SK-N-SH treated with all-trans-retinoic acid at 6 μM for 48 hours (cell line): ENCODE measurements at regions not wholly inside any gene's neighbourhood (a gene's known extent, or its start where the extent isn't known, plus 50 kb on each side); places are given as distances from the start of the nearest gene placed in this dataset.

Source experiments
- ATAC-seq: fragments of 200-7000 bp; cut with Tn5 transposase; 3 replicates; pipeline ENCODE4 v1.9.1; 2020; ENCODE audit warnings: mild to moderate bottlenecking, moderate library complexity
- BACH2 ChIP-seq: fragments of 250-450 bp; sonication (Bioruptor Pico); IDR thresholded peaks from 2 replicates; pipeline ENCODE4 v1.9.0; 2021; ENCODE audit warnings: mild to moderate bottlenecking, borderline replicate concordance
- CREB5 ChIP-seq: fragments of 250-450 bp; sonication (Bioruptor Pico); IDR thresholded peaks from 2 replicates; pipeline ENCODE4 v1.5.1; 2020; ENCODE audit warnings: low read depth, mild to moderate bottlenecking, moderate library complexity
- CSDC2 ChIP-seq: fragments of 250-450 bp; sonication (Bioruptor Pico); IDR thresholded peaks from 2 replicates; pipeline ENCODE4 v1.5.0; 2020; ENCODE audit warnings: mild to moderate bottlenecking, moderate library complexity
- CSRNP3 ChIP-seq: fragments of 250-450 bp; sonication (Bioruptor Pico); IDR thresholded peaks from 2 replicates; pipeline ENCODE4 v1.5.1; 2021; ENCODE audit warnings: mild to moderate bottlenecking, moderate library complexity
- ESRRG ChIP-seq: fragments of 250-450 bp; sonication (Bioruptor Pico); IDR thresholded peaks from 2 replicates; pipeline ENCODE4 v1.6.1; 2021; ENCODE audit warnings: mild to moderate bottlenecking
- GLIS3 ChIP-seq: fragments of 250-450 bp; sonication (Bioruptor Pico); IDR thresholded peaks from 2 replicates; pipeline ENCODE4 v1.5.0; 2020; ENCODE audit warnings: mild to moderate bottlenecking, moderate library complexity
- ISL1 ChIP-seq: fragments of 250-450 bp; sonication (Bioruptor Pico); IDR thresholded peaks from 2 replicates; pipeline ENCODE4 v2.1.2; 2022; ENCODE audit warnings: mild to moderate bottlenecking, moderate library complexity
- OSR1 ChIP-seq: fragments of 250-450 bp; sonication (Bioruptor Pico); IDR thresholded peaks from 2 replicates; pipeline ENCODE4 v1.8.0; 2022; ENCODE audit warnings: moderate library complexity, mild to moderate bottlenecking, inconsistent platforms
- PPARA ChIP-seq: fragments of 250-450 bp; sonication (Bioruptor Pico); IDR thresholded peaks from 2 replicates; pipeline ENCODE4 v1.5.0; 2020; ENCODE audit warnings: mild to moderate bottlenecking, borderline replicate concordance
- SNAI2 ChIP-seq: fragments of 250-450 bp; sonication (Bioruptor Pico); IDR thresholded peaks from 2 replicates; pipeline ENCODE4 v1.5.0; 2020; ENCODE audit warnings: mild to moderate bottlenecking, moderate library complexity
- TCF4 ChIP-seq: fragments of 250-450 bp; sonication (Bioruptor Pico); IDR thresholded peaks from 2 replicates; pipeline ENCODE4 v1.8.0; 2021; ENCODE audit warnings: mild to moderate bottlenecking, moderate library complexity, borderline replicate concordance
- TOX ChIP-seq: fragments of 250-450 bp; sonication (Bioruptor Pico); IDR thresholded peaks from 2 replicates; pipeline ENCODE4 v1.8.0; 2021; ENCODE audit warnings: mild to moderate bottlenecking, moderate library complexity, borderline replicate concordance
- ZC3H10 ChIP-seq: fragments of 250-450 bp; sonication (Bioruptor Pico); IDR thresholded peaks from 2 replicates; pipeline ENCODE4 v1.5.1; 2021; ENCODE audit warnings: mild to moderate bottlenecking, moderate library complexity
- ZFP3 ChIP-seq: fragments of 250-450 bp; sonication (Bioruptor Pico); IDR thresholded peaks from 2 replicates; pipeline ENCODE4 v1.5.0; 2020; ENCODE audit warnings: mild to moderate bottlenecking, moderate library complexity
- ZFP30 ChIP-seq: fragments of 450-650 bp; formaldehyde crosslinking; IDR thresholded peaks from 2 replicates; pipeline ENCODE4 v1.5.0; 2022; ENCODE audit warnings: mild to moderate bottlenecking, moderate library complexity
- ZNF70 ChIP-seq: fragments of 450-650 bp; formaldehyde crosslinking; IDR thresholded peaks from 2 replicates; pipeline ENCODE4 v1.5.0; 2020; ENCODE audit warnings: mild to moderate bottlenecking, moderate library complexity
- ZNF8 ChIP-seq: fragments of 450-650 bp; formaldehyde crosslinking; IDR thresholded peaks from 2 replicates; pipeline ENCODE4 v1.5.0; 2020; ENCODE audit warnings: mild to moderate bottlenecking, moderate library complexity
- TF ChIP-seq, protein P1 (sequence below): fragments of 250-450 bp; sonication (Bioruptor Pico); IDR thresholded peaks from 2 replicates; pipeline ENCODE4 v1.8.0; 2021; ENCODE audit warnings: low read depth, mild to moderate bottlenecking, moderate library complexity, borderline replicate concordance
- TF ChIP-seq, protein P2 (sequence below): fragments of 250-450 bp; sonication (Bioruptor Pico); IDR thresholded peaks from 2 replicates; pipeline ENCODE4 v1.5.0; 2020; ENCODE audit warnings: mild to moderate bottlenecking, moderate library complexity
- TF ChIP-seq, protein P3 (sequence below): fragments of 250-450 bp; sonication (Bioruptor Pico); IDR thresholded peaks from 2 replicates; pipeline ENCODE4 v1.8.0; 2020; ENCODE audit warnings: mild to moderate bottlenecking, moderate library complexity, borderline replicate concordance

DNA sequence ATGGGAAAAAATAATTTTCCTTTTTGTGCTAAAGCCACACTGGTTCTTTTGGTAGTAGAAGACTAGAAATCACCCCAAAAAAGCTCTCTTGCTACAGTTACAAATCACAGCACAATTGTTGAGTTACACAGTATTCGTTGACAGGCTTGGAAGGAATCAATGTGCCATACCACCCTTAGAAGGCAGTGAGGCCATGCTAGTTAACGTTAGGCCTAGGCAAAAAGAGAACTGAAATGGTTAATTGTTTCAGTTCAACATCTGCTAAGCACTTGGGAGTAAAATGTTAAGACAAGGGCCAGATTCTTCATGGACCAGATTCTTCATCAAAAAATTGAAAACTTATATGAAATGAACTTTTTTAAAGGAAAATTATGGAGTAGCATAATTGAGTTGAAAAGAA is 626.2 kb downstream of the UTRN start (continued):
- TF ChIP-seq CSRNP3, result no peak

- TF ChIP-seq SNAI2 (CRISPR knock-in tag), result no peak
- TF ChIP-seq OSR1 (CRISPR knock-in tag), result no peak
- TF ChIP-seq, protein P1, sequence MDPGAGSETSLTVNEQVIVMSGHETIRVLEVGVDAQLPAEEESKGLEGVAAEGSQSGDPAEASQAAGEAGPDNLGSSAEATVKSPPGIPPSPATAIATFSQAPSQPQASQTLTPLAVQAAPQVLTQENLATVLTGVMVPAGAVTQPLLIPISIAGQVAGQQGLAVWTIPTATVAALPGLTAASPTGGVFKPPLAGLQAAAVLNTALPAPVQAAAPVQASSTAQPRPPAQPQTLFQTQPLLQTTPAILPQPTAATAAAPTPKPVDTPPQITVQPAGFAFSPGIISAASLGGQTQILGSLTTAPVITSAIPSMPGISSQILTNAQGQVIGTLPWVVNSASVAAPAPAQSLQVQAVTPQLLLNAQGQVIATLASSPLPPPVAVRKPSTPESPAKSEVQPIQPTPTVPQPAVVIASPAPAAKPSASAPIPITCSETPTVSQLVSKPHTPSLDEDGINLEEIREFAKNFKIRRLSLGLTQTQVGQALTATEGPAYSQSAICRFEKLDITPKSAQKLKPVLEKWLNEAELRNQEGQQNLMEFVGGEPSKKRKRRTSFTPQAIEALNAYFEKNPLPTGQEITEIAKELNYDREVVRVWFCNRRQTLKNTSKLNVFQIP (CRISPR knock-in tag), result no peak
- TF ChIP-seq, protein P2, sequence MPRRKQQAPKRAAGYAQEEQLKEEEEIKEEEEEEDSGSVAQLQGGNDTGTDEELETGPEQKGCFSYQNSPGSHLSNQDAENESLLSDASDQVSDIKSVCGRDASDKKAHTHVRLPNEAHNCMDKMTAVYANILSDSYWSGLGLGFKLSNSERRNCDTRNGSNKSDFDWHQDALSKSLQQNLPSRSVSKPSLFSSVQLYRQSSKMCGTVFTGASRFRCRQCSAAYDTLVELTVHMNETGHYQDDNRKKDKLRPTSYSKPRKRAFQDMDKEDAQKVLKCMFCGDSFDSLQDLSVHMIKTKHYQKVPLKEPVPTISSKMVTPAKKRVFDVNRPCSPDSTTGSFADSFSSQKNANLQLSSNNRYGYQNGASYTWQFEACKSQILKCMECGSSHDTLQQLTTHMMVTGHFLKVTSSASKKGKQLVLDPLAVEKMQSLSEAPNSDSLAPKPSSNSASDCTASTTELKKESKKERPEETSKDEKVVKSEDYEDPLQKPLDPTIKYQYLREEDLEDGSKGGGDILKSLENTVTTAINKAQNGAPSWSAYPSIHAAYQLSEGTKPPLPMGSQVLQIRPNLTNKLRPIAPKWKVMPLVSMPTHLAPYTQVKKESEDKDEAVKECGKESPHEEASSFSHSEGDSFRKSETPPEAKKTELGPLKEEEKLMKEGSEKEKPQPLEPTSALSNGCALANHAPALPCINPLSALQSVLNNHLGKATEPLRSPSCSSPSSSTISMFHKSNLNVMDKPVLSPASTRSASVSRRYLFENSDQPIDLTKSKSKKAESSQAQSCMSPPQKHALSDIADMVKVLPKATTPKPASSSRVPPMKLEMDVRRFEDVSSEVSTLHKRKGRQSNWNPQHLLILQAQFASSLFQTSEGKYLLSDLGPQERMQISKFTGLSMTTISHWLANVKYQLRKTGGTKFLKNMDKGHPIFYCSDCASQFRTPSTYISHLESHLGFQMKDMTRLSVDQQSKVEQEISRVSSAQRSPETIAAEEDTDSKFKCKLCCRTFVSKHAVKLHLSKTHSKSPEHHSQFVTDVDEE, result no peak
- ATAC-seq, result peak; percentile 91
These were observed 627.3 kb downstream of the UTRN start for GRCh38 chr6:144912474-144912873.

GRCh38 chr6:144918073-144918472 is 632.9 kb downstream of the UTRN start:
- ATAC-seq, result no peak
- TF ChIP-seq SNAI2 (CRISPR knock-in tag), result no peak
- TF ChIP-seq ZNF8, result no peak
- no peak for TF ChIP-seq ZC3H10 (CRISPR knock-in tag)
- TF ChIP-seq ZFP3 (CRISPR knock-in tag), result no peak
- TF ChIP-seq ZNF70 (CRISPR knock-in tag), result no peak
- TF ChIP-seq TOX (CRISPR knock-in tag), result no peak
- no peak for TF ChIP-seq OSR1 (CRISPR knock-in tag)
- TF ChIP-seq, protein P1 (CRISPR knock-in tag), result no peak
- TF ChIP-seq, protein P2, result no peak
- TF ChIP-seq CSRNP3, result no peak
- TF ChIP-seq GLIS3 (CRISPR knock-in tag), result no peak
- no peak for TF ChIP-seq ESRRG (CRISPR knock-in tag)
- TF ChIP-seq, protein P3, sequence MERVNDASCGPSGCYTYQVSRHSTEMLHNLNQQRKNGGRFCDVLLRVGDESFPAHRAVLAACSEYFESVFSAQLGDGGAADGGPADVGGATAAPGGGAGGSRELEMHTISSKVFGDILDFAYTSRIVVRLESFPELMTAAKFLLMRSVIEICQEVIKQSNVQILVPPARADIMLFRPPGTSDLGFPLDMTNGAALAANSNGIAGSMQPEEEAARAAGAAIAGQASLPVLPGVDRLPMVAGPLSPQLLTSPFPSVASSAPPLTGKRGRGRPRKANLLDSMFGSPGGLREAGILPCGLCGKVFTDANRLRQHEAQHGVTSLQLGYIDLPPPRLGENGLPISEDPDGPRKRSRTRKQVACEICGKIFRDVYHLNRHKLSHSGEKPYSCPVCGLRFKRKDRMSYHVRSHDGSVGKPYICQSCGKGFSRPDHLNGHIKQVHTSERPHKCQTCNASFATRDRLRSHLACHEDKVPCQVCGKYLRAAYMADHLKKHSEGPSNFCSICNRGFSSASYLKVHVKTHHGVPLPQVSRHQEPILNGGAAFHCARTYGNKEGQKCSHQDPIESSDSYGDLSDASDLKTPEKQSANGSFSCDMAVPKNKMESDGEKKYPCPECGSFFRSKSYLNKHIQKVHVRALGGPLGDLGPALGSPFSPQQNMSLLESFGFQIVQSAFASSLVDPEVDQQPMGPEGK (CRISPR knock-in tag), result no peak
- TF ChIP-seq CSDC2 (CRISPR knock-in tag), result no peak
- TF ChIP-seq BACH2, result no peak
- no peak for TF ChIP-seq ISL1 (CRISPR knock-in tag)
- no peak for TF ChIP-seq TCF4 (CRISPR knock-in tag)
- no peak for TF ChIP-seq CREB5 (CRISPR knock-in tag)
- TF ChIP-seq PPARA, result no peak
- TF ChIP-seq ZFP30 (CRISPR knock-in tag), result no peak
- TF ChIP-seq, all 23 proteins: peak for 0
